Erythroblast (primary cell): ENCODE measurements at regions not wholly inside any gene's neighbourhood (a gene's known extent, or its start where the extent isn't known, plus 50 kb on each side); places are given as distances from the start of the nearest gene placed in this dataset.

Source experiments
- GATA1 ChIP-seq: IDR thresholded peaks from 2 replicates; pipeline ENCODE4 v1.6.1; 2011; ENCODE audit warnings: low read depth, mild to moderate bottlenecking, control low read depth, low read length, moderate library complexity
- POLR2A ChIP-seq: IDR thresholded peaks from 2 replicates; pipeline ENCODE4 v1.6.1; 2011; ENCODE audit warnings: mild to moderate bottlenecking, low read length

DNA sequence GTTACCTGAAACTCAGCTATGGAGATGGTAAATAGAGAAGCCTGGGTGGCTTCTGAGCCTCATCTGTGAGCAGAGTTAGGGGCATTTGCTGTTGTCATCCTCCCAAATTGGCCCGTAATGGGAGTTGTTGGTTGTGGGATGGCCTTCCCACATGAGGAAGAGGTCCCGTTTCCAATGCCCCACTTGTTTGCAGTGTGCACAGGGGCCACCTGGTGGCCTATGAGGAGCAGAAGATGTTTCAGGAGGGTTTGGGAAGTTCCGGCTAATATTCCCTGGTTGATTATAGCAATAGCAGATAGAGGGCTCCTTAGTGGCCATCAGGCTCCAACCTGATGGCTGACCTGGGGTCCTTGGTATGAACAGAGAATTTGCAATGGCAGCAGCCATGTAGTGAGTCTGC, 1546.5 kb downstream of the OTOL1 start:
- TF ChIP-seq POLR2A (no peak), GATA1 (no peak)
